DMS53 treated with DMSO at 0.1 percent for 48 hours (cell line): ENCODE measurements at regions not wholly inside any gene's neighbourhood (a gene's known extent, or its start where the extent isn't known, plus 50 kb on each side); places are given as distances from the start of the nearest gene placed in this dataset.

Experiments
- DNase-seq: peaks from one replicate; lab custom pipeline; 2025; ENCODE audit not compliant: unreplicated experiment; lab: John Stamatoyannopoulos, UW

- DNase-seq, result no peak
These were observed 320.1 kb downstream of the DEPDC1B start for GRCh38 chr5:60379907-60380306.

GRCh38 chr5:60377826-60378225, 322.1 kb downstream of the DEPDC1B start:
- DNase-seq, result no peak

- no peak for DNase-seq
These were observed 323.1 kb downstream of the DEPDC1B start for GRCh38 chr5:60376860-60377259.

- DNase-seq, result no peak
These were observed 325.6 kb downstream of the DEPDC1B start for GRCh38 chr5:60374409-60374808.

GRCh38 chr5:60372786-60373185, 327.2 kb downstream of the DEPDC1B start:
- DNase-seq, result peak; percentile 79

GRCh38 chr5:60371065-60371464, 328.9 kb downstream of the DEPDC1B start:
- no peak for DNase-seq

- no peak for DNase-seq
These were observed 329.5 kb downstream of the DEPDC1B start for GRCh38 chr5:60370508-60370907.

GRCh38 chr5:60369391-60369790, 330.6 kb downstream of the DEPDC1B start:
- no peak for DNase-seq

GRCh38 chr5:60368100-60368499, 331.9 kb downstream of the DEPDC1B start:
- no peak for DNase-seq

GRCh38 chr5:60366489-60366888, 333.5 kb downstream of the DEPDC1B start:
- DNase-seq, result no peak

- no peak for DNase-seq
These were observed 335.0 kb downstream of the DEPDC1B start for GRCh38 chr5:60365001-60365400.

- no peak for DNase-seq
These were observed 337.8 kb downstream of the DEPDC1B start for GRCh38 chr5:60362158-60362557.

GRCh38 chr5:60360355-60360754, 339.6 kb downstream of the DEPDC1B start:
- no peak for DNase-seq

- DNase-seq, result no peak
These were observed 342.7 kb downstream of the DEPDC1B start for GRCh38 chr5:60357302-60357701.

GRCh38 chr5:60356745-60357144, 343.2 kb downstream of the DEPDC1B start:
- DNase-seq, result no peak

GRCh38 chr5:60355181-60355580, 344.8 kb downstream of the DEPDC1B start:
- no peak for DNase-seq

- DNase-seq, result no peak
These were observed 345.7 kb downstream of the DEPDC1B start for GRCh38 chr5:60354311-60354710.

- no peak for DNase-seq
These were observed 346.9 kb downstream of the DEPDC1B start for GRCh38 chr5:60352992-60353599.

GRCh38 chr5:60350794-60351193, 349.2 kb downstream of the DEPDC1B start:
- no peak for DNase-seq

GRCh38 chr5:60349891-60350415, 350.0 kb downstream of the DEPDC1B start:
- no peak for DNase-seq

GRCh38 chr5:60346393-60346792, 353.6 kb downstream of the DEPDC1B start:
- DNase-seq, result no peak

GRCh38 chr5:60343102-60343501, 356.9 kb downstream of the DEPDC1B start:
- DNase-seq, result no peak

- DNase-seq, result no peak
These were observed 358.9 kb downstream of the DEPDC1B start for GRCh38 chr5:60340965-60341471.
